Neural cell (in vitro differentiated cells): ENCODE measurements at regions not wholly inside any gene's neighbourhood (a gene's known extent, or its start where the extent isn't known, plus 50 kb on each side); places are given as distances from the start of the nearest gene placed in this dataset.

Experiments
- CTCF ChIP-seq: fragments of 450-650 bp; IDR thresholded peaks from 2 replicates; pipeline ENCODE4 v1.5.1; 2014; ENCODE audit warnings: antibody characterized with exemption, mild to moderate bottlenecking, moderate library complexity; ENCODE audit not compliant: poor library complexity, severe bottlenecking
- EP300 ChIP-seq: fragments of 450-650 bp; conservative IDR thresholded peaks from 2 replicates; pipeline ENCODE4 v1.6.1; 2014; ENCODE audit warnings: antibody characterized with exemption, mild to moderate bottlenecking, moderate library complexity; ENCODE audit not compliant: poor library complexity, severe bottlenecking
- EZH2 ChIP-seq: fragments of 200-600, 300-800 bp; shearing (Covaris generic), sonication (generic); IDR thresholded peaks from 2 replicates; pipeline ENCODE4 v1.6.1; 2014; ENCODE audit warnings: antibody characterized with exemption, low read length, borderline replicate concordance, mild to moderate bottlenecking; ENCODE audit not compliant: insufficient read depth, poor library complexity, severe bottlenecking
- RAD21 ChIP-seq: fragments of 450-650 bp; conservative IDR thresholded peaks from 2 replicates; pipeline ENCODE4 v1.6.1; 2014; ENCODE audit warnings: antibody characterized with exemption, mild to moderate bottlenecking, moderate library complexity
- SMC3 ChIP-seq: fragments of 450-650 bp; conservative IDR thresholded peaks from 2 replicates; pipeline ENCODE4 v1.6.1; 2014; ENCODE audit warnings: antibody characterized with exemption, mild to moderate bottlenecking, moderate library complexity; ENCODE audit not compliant: poor library complexity

DNA sequence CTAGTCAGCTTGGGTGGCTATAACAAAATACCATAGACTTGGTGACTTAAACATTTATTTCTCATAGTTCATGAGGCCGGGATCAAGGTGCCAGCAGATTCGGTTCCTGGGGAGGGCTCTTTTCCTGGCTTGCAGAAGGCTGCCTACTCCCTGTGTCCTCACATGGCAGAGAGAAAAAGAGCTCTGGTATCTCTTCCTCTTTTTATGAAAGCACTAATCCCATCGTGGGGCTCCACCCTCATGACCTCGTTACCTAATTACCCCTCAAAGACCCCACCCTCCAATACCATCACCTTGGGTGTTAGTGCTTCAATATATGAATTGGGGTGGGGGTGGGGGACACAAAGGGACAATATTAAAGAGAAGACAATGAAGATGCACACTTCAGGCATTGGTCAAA is 67.1 kb upstream of the CCBE1 start:
- TF ChIP-seq CTCF (no peak), EZH2 (no peak), SMC3 (no peak), RAD21 (no peak), EP300 (no peak)
